ENCODE measurements at regions not wholly inside any gene's neighbourhood (a gene's known extent, or its start where the extent isn't known, plus 50 kb on each side); places are given as distances from the start of the nearest gene placed in this dataset.

GRCh38 chr4:129600898-129601297, 504.9 kb downstream of the C4orf33 start:
- H3K4me1 ChIP-seq (ENCODE audit: control insufficient read depth, insufficient read depth, low read length, poor library complexity, severe bottlenecking), result no peaks in the 10 kb centered on the region
- no peaks in the 10 kb centered on the region for H3K36me3 ChIP-seq (ENCODE audit: control insufficient read depth, insufficient read depth, low read length)
- WGBS, 2 experiments (ENCODE audit: insufficient coverage in 2 of 2), result 100% methylated on average over 2 of the region's 5 CpGs; no CpG with 5 or more reads in 1 of the 2 experiments

GRCh38 chr4:129602447-129602846, 506.5 kb downstream of the C4orf33 start:
- H3K27ac ChIP-seq (ENCODE audit: low read depth, low read length, severe bottlenecking), result no peak overlapping the region
- WGBS, 2 experiments (ENCODE audit: insufficient coverage in 2 of 2), result 86% methylated on average over 1 of the region's 1 CpG; no CpG with 5 or more reads in 1 of the 2 experiments
- H3K9me3 ChIP-seq (ENCODE audit: control insufficient read depth, low read length), result no peaks in the 10 kb centered on the region
- H3K4me1 ChIP-seq (ENCODE audit: control insufficient read depth, insufficient read depth, low read length, poor library complexity, severe bottlenecking), result no peaks in the 10 kb centered on the region
- H3K4me3 ChIP-seq (ENCODE audit: extremely low read depth, insufficient read depth, low read length, poor library complexity, severe bottlenecking), result no peak overlapping the region
- H3K36me3 ChIP-seq (ENCODE audit: control insufficient read depth, insufficient read depth, low read length), result no peaks in the 10 kb centered on the region

More at GRCh38 chr4:129600898-129601297, 504.9 kb downstream of the C4orf33 start:
- Histone ChIP-seq H3K9me3 (ENCODE audit: control insufficient read depth, low read length) (no peaks in the 10 kb centered on the region), H3K4me3 (ENCODE audit: extremely low read depth, insufficient read depth, low read length, poor library complexity, severe bottlenecking) (no peak overlapping the region), H3K27ac (ENCODE audit: low read depth, low read length, severe bottlenecking) (no peak overlapping the region)

GRCh38 chr4:129603241-129603931, 507.4 kb downstream of the C4orf33 start:
- Histone ChIP-seq H3K4me1 (ENCODE audit: control insufficient read depth, insufficient read depth, low read length, poor library complexity, severe bottlenecking) (no peaks in the 10 kb centered on the region), H3K36me3 (ENCODE audit: control insufficient read depth, insufficient read depth, low read length) (no peaks in the 10 kb centered on the region), H3K9me3 (ENCODE audit: control insufficient read depth, low read length) (no peaks in the 10 kb centered on the region), H3K27ac (ENCODE audit: low read depth, low read length, severe bottlenecking) (no peak overlapping the region), H3K4me3 (ENCODE audit: extremely low read depth, insufficient read depth, low read length, poor library complexity, severe bottlenecking) (no peak overlapping the region)
- 100% methylated on average over 1 of the region's 4 CpGs for WGBS, 2 experiments (ENCODE audit: insufficient coverage in 2 of 2)

- WGBS, 2 experiments (ENCODE audit: insufficient coverage in 2 of 2), result 100% methylated on average over 1 of the region's 1 CpG; no CpG with 5 or more reads in 1 of the 2 experiments
- no peak overlapping the region for H3K4me3 ChIP-seq (ENCODE audit: extremely low read depth, insufficient read depth, low read length, poor library complexity, severe bottlenecking)
- H3K27ac ChIP-seq (ENCODE audit: low read depth, low read length, severe bottlenecking), result no peak overlapping the region
Measured at GRCh38 chr4:129604632-129605255, 508.8 kb downstream of the C4orf33 start.

GRCh38 chr4:129614611-129615010, 518.7 kb downstream of the C4orf33 start:
- Histone ChIP-seq H3K27ac (ENCODE audit: low read depth, low read length, severe bottlenecking) (no peak overlapping the region), H3K36me3 (ENCODE audit: control insufficient read depth, insufficient read depth, low read length) (no peaks in the 10 kb centered on the region), H3K9me3 (ENCODE audit: control insufficient read depth, low read length) (no peaks in the 10 kb centered on the region), H3K4me1 (ENCODE audit: control insufficient read depth, insufficient read depth, low read length, poor library complexity, severe bottlenecking) (no peaks in the 10 kb centered on the region), H3K4me3 (ENCODE audit: extremely low read depth, insufficient read depth, low read length, poor library complexity, severe bottlenecking) (no peak overlapping the region)
- WGBS, 2 experiments (ENCODE audit: insufficient coverage in 2 of 2), result 60 to 93% methylated on average over 1 to 2 of the region's 3 CpGs

More at GRCh38 chr4:129604632-129605255, 508.8 kb downstream of the C4orf33 start:
- no peaks in the 10 kb centered on the region for H3K9me3 ChIP-seq (ENCODE audit: control insufficient read depth, low read length)
- no peaks in the 10 kb centered on the region for H3K36me3 ChIP-seq (ENCODE audit: control insufficient read depth, insufficient read depth, low read length)
- H3K4me1 ChIP-seq (ENCODE audit: control insufficient read depth, insufficient read depth, low read length, poor library complexity, severe bottlenecking), result no peaks in the 10 kb centered on the region

- 100% methylated on average over 1 to 2 of the region's 2 CpGs for WGBS, 2 experiments (ENCODE audit: insufficient coverage in 2 of 2)
- H3K9me3 ChIP-seq (ENCODE audit: control insufficient read depth, low read length), result no peaks in the 10 kb centered on the region
Measured at GRCh38 chr4:129622566-129622965, 526.6 kb downstream of the C4orf33 start.

GRCh38 chr4:129623233-129623875, 527.4 kb downstream of the C4orf33 start:
- WGBS, 2 experiments (ENCODE audit: insufficient coverage in 2 of 2), result 100% methylated on average over 1 of the region's 4 CpGs; no CpG with 5 or more reads in 1 of the 2 experiments
- Histone ChIP-seq H3K4me3 (ENCODE audit: extremely low read depth, insufficient read depth, low read length, poor library complexity, severe bottlenecking) (no peak overlapping the region), H3K4me1 (ENCODE audit: control insufficient read depth, insufficient read depth, low read length, poor library complexity, severe bottlenecking) (no peaks in the 10 kb centered on the region), H3K27ac (ENCODE audit: low read depth, low read length, severe bottlenecking) (no peak overlapping the region), H3K9me3 (ENCODE audit: control insufficient read depth, low read length) (no peaks in the 10 kb centered on the region), H3K36me3 (ENCODE audit: control insufficient read depth, insufficient read depth, low read length) (no peaks in the 10 kb centered on the region)

More at GRCh38 chr4:129622566-129622965, 526.6 kb downstream of the C4orf33 start:
- no peaks in the 10 kb centered on the region for H3K36me3 ChIP-seq (ENCODE audit: control insufficient read depth, insufficient read depth, low read length)
- H3K4me3 ChIP-seq (ENCODE audit: extremely low read depth, insufficient read depth, low read length, poor library complexity, severe bottlenecking), result no peak overlapping the region
- no peak overlapping the region for H3K27ac ChIP-seq (ENCODE audit: low read depth, low read length, severe bottlenecking)
- H3K4me1 ChIP-seq (ENCODE audit: control insufficient read depth, insufficient read depth, low read length, poor library complexity, severe bottlenecking), result no peaks in the 10 kb centered on the region

GRCh38 chr4:129641179-129641578, 545.2 kb downstream of the C4orf33 start:
- no peaks in the 10 kb centered on the region for H3K36me3 ChIP-seq (ENCODE audit: control insufficient read depth, insufficient read depth, low read length)
- WGBS, 2 experiments (ENCODE audit: insufficient coverage in 2 of 2), result 50 to 55% methylated on average over 3 of the region's 5 CpGs
- H3K4me1 ChIP-seq (ENCODE audit: control insufficient read depth, insufficient read depth, low read length, poor library complexity, severe bottlenecking), result no peaks in the 10 kb centered on the region
- H3K9me3 ChIP-seq (ENCODE audit: control insufficient read depth, low read length), result no peaks in the 10 kb centered on the region
- no peak overlapping the region for H3K27ac ChIP-seq (ENCODE audit: low read depth, low read length, severe bottlenecking)
- H3K4me3 ChIP-seq (ENCODE audit: extremely low read depth, insufficient read depth, low read length, poor library complexity, severe bottlenecking), result no peak overlapping the region

GRCh38 chr4:129645461-129645860, 549.5 kb downstream of the C4orf33 start:
- WGBS, 2 experiments (ENCODE audit: insufficient coverage in 2 of 2), result 100% methylated on average over 1 of the region's 3 CpGs
- H3K27ac ChIP-seq (ENCODE audit: low read depth, low read length, severe bottlenecking), result no peak overlapping the region
- no peaks in the 10 kb centered on the region for H3K36me3 ChIP-seq (ENCODE audit: control insufficient read depth, insufficient read depth, low read length)
- no peak overlapping the region for H3K4me3 ChIP-seq (ENCODE audit: extremely low read depth, insufficient read depth, low read length, poor library complexity, severe bottlenecking)
- H3K9me3 ChIP-seq (ENCODE audit: control insufficient read depth, low read length), result no peaks in the 10 kb centered on the region
- H3K4me1 ChIP-seq (ENCODE audit: control insufficient read depth, insufficient read depth, low read length, poor library complexity, severe bottlenecking), result no peaks in the 10 kb centered on the region

GRCh38 chr4:129668092-129668491, 572.1 kb downstream of the C4orf33 start:
- Histone ChIP-seq H3K36me3 (ENCODE audit: control insufficient read depth, insufficient read depth, low read length) (no peaks in the 10 kb centered on the region), H3K27ac (ENCODE audit: low read depth, low read length, severe bottlenecking) (no peak overlapping the region), H3K9me3 (ENCODE audit: control insufficient read depth, low read length) (no peaks in the 10 kb centered on the region), H3K4me1 (ENCODE audit: control insufficient read depth, insufficient read depth, low read length, poor library complexity, severe bottlenecking) (no peaks in the 10 kb centered on the region), H3K4me3 (ENCODE audit: extremely low read depth, insufficient read depth, low read length, poor library complexity, severe bottlenecking) (no peak overlapping the region)
- WGBS, 2 experiments (ENCODE audit: insufficient coverage in 2 of 2), result 55 to 100% methylated on average over 1 of the region's 5 CpGs
